ENCODE measurements at regions not wholly inside any gene's neighbourhood (a gene's known extent, or its start where the extent isn't known, plus 50 kb on each side); places are given as distances from the start of the nearest gene placed in this dataset.

GRCh38 chr1:83741348-83741747 lies 257.6 kb downstream of the TTLL7 start:
- TF ChIP-seq USF2 (IDR thresholded peaks at IDR 0.05; ENCODE audit: low read depth, low read length): no peak
- no peak for TF ChIP-seq BHLHE40 (IDR thresholded peaks at IDR 0.05; ENCODE audit: low read depth, low read length)
- TF ChIP-seq SMC3 (IDR thresholded peaks at IDR 0.05; ENCODE audit: low read depth, low read length): no peak
- TF ChIP-seq CEBPB (IDR thresholded peaks at IDR 0.05; ENCODE audit: low read depth, low read length): no peak
- no peak for TF ChIP-seq MAFK (IDR thresholded peaks at IDR 0.05; ENCODE audit: low read depth, low read length)
- no peak for TF ChIP-seq MAZ (IDR thresholded peaks at IDR 0.05; ENCODE audit: borderline replicate concordance, low read depth, low read length)
- TF ChIP-seq MXI1 (IDR thresholded peaks at IDR 0.05; ENCODE audit: borderline replicate concordance, low read depth, low read length): no peak
- TF ChIP-seq NFE2L2 (IDR thresholded peaks at IDR 0.05; ENCODE audit: low read depth, low read length): no peak
- TF ChIP-seq ELK1 (IDR thresholded peaks at IDR 0.05; ENCODE audit: borderline replicate concordance, low read depth, low read length): no peak
- TF ChIP-seq, protein P1, sequence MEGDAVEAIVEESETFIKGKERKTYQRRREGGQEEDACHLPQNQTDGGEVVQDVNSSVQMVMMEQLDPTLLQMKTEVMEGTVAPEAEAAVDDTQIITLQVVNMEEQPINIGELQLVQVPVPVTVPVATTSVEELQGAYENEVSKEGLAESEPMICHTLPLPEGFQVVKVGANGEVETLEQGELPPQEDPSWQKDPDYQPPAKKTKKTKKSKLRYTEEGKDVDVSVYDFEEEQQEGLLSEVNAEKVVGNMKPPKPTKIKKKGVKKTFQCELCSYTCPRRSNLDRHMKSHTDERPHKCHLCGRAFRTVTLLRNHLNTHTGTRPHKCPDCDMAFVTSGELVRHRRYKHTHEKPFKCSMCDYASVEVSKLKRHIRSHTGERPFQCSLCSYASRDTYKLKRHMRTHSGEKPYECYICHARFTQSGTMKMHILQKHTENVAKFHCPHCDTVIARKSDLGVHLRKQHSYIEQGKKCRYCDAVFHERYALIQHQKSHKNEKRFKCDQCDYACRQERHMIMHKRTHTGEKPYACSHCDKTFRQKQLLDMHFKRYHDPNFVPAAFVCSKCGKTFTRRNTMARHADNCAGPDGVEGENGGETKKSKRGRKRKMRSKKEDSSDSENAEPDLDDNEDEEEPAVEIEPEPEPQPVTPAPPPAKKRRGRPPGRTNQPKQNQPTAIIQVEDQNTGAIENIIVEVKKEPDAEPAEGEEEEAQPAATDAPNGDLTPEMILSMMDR (conservative IDR thresholded peaks at IDR 0.05; ENCODE audit: low read depth, low read length): no peak
- no peak for TF ChIP-seq POLR2A (IDR thresholded peaks at IDR 0.05; ENCODE audit: low read depth, low read length)
- TF ChIP-seq RAD21 (IDR thresholded peaks at IDR 0.05; ENCODE audit: low read length): no peak
- TF ChIP-seq RFX5 (IDR thresholded peaks at IDR 0.05; ENCODE audit: low read depth, low read length): no peak

More at GRCh38 chr1:83741348-83741747, 257.6 kb downstream of the TTLL7 start:
- Histone ChIP-seq H4K8ac (ENCODE audit: low read depth in 2 of 2, low read length in 2 of 2) (no peak overlapping the region), H2BK15ac (ENCODE audit: low read depth, low read length) (no peak overlapping the region), H3K4me2 (ENCODE audit: low read depth, low read length) (no peak overlapping the region), H3K56ac (ENCODE audit: extremely low read depth, insufficient read depth, low read length) (no peak overlapping the region), H4K91ac (ENCODE audit: insufficient read depth, low read depth, low read length) (no peak overlapping the region), H3K23ac (ENCODE audit: low read depth, low read length) (no peak overlapping the region), H3K79me1 (ENCODE audit: low read depth in 1 of 2, low read length in 2 of 2) (no peaks in the 10 kb centered on the region), H3K18ac (ENCODE audit: low read depth, low read length) (no peak overlapping the region), H2BK120ac (ENCODE audit: low read depth, low read length) (no peak overlapping the region), H2BK5ac (ENCODE audit: low read depth, low read length, poor library complexity, severe bottlenecking) (no peak overlapping the region), H4K5ac (ENCODE audit: low read depth, low read length) (no peak overlapping the region), H3K9me1 (ENCODE audit: insufficient read depth, low read length) (no peaks in the 10 kb centered on the region), H2AFZ (replicated peaks; ENCODE audit: low read length, poor library complexity) (no peak overlapping the region), H3K4me3 (ENCODE audit: insufficient read depth, low read depth, low read length) (no peak overlapping the region), H4K20me1 (ENCODE audit: insufficient read depth, low read length) (no peaks in the 10 kb centered on the region), H3K9ac (ENCODE audit: low read depth, low read length) (no peak overlapping the region), H3K4ac (ENCODE audit: low read depth, low read length) (no peak overlapping the region), H3K4me1 (ENCODE audit: control insufficient read depth, insufficient read depth, low read length) (no peaks in the 10 kb centered on the region), H2AK5ac (ENCODE audit: low read depth, low read length) (no peak overlapping the region), H3K27ac (ENCODE audit: insufficient read depth, low read length) (no peak overlapping the region), H3K36me3 (ENCODE audit: control insufficient read depth, insufficient read depth, low read length) (no peaks in the 10 kb centered on the region), H3K27me3 (ENCODE audit: control insufficient read depth, insufficient read depth, low read length) (no peaks in the 10 kb centered on the region), H2AK9ac (replicated peaks; ENCODE audit: low read depth, low read length, poor library complexity) (no peak overlapping the region), H3K14ac (replicated peaks; ENCODE audit: low read depth, low read length) (no peak overlapping the region), H2BK20ac (ENCODE audit: low read depth, low read length) (no peak overlapping the region), H3K9me3 (ENCODE audit: control insufficient read depth, insufficient read depth, low read length) (no peaks in the 10 kb centered on the region)
- ATAC-seq (ENCODE audit: low read depth) (no peak), DNase-seq (no peak)
- WGBS, 2 experiments (ENCODE audit: extremely low coverage in 2 of 2, insufficient read length in 1 of 2): no CpG with 5 or more reads among the region's 2 CpGs
- in situ Hi-C loops (cut with MboI; ENCODE audit: low sequenced_read_pairs): no loop called here
- BruUV-seq (replicated peaks): no TSS peak
- intact Hi-C loops (cut with micrococcal nuclease): no loop called here
- ChIA-PET CTCF (interaction anchor here (1.6 kb wide), 1 partner anchor 26 kb away, joined by 4 read pairs; no protein-coding TSS in a partner anchor), POLR2A (ENCODE audit: unreplicated experiment) (no interaction called here)
- dilution Hi-C loops (cut with HindIII; ENCODE audit: low sequenced_read_pairs, unreplicated experiment): no loop called here
